Vagina (tissue), 2 donors: ENCODE measurements at regions not wholly inside any gene's neighbourhood (a gene's known extent, or its start where the extent isn't known, plus 50 kb on each side); places are given as distances from the start of the nearest gene placed in this dataset.

Experiments used
- DNase-seq, 2 donors: peaks; one replicate each; pipeline ENCODE4 v3.0.0-alpha.2; 2017; ENCODE audit errors: extremely low spot score in 2 of 2
- H3K27ac ChIP-seq: fragments of 200-600 bp; sonication (generic); one replicate; pipeline ENCODE4 v1.5.1; 2019
- H3K27me3 ChIP-seq: fragments of 200-600 bp; sonication (generic); one replicate; pipeline ENCODE4 v1.5.1; 2019
- H3K36me3 ChIP-seq, 2 donors: fragments of 200-600 bp; sonication (generic); one replicate each; pipeline ENCODE4 v1.5.1; 2017 to 2019
- H3K4me1 ChIP-seq: fragments of 200-600 bp; sonication (generic); one replicate; pipeline ENCODE4 v1.5.1; 2019
- H3K4me3 ChIP-seq, 2 donors: fragments of 200-600 bp; sonication (generic); 1 replicate in 1 of 2; 2 replicates in 1 of 2; pipeline ENCODE4 v1.5.1; 2016 to 2019
- H3K9me3 ChIP-seq: fragments of 200-600 bp; sonication (generic); one replicate; pipeline ENCODE4 v1.5.1; 2019
- POLR2A ChIP-seq, 2 donors: fragments of 450-650 bp; IDR thresholded peaks; one replicate each; pipeline ENCODE4 v1.6.1; 2017; ENCODE audit warnings: antibody characterized with exemption in 2 of 2, mild to moderate bottlenecking in 2 of 2, moderate library complexity in 2 of 2
- POLR2AphosphoS5 ChIP-seq, 2 donors: sonication (generic); formaldehyde crosslinking; IDR thresholded peaks; one replicate each; pipeline ENCODE4 v1.9.0; 2017; ENCODE audit warnings: antibody characterized with exemption in 2 of 2, mild to moderate bottlenecking in 2 of 2, low read depth in 1 of 2; ENCODE audit not compliant: insufficient read depth in 1 of 2
- intact Hi-C: fragments of 100-400 bp; cut with DNase I; formaldehyde crosslinking; loops from one replicate; pipeline ENCODE4 v1.15.1; 2023
- TF ChIP-seq, protein P1 (sequence below), 3 experiments: fragments of 450-650 bp in 2 of 3; fragments of 200-600 bp in 1 of 3; sonication (generic) in 1 of 3; IDR thresholded peaks; one replicate each; pipeline ENCODE4 v1.5.1; 2017 to 2019; ENCODE audit warnings: antibody characterized with exemption in 3 of 3, mild to moderate bottlenecking in 2 of 3, moderate library complexity in 2 of 3

DNA sequence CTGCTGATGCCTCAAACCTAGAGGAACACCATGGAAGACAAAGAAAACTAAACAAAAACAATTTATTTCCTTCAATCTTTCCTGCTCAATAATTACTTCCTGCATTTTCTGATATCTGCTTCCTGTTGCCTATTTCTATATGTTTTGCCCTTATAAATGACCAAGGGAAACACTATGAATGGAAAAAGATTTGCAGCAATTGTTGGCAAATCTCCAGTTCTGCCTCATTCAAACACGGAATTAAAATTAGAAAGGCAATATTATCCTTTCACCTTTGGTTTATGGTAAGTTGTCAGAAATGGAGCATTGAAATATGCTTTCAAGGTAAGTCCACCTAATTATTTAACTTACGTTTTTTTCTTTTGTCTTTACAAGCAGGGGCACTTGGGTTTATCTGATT, 552.2 kb upstream of the ANKRD30A start:
- H3K9me3 ChIP-seq: no peaks in the 10 kb centered on the region
- no peak overlapping the region for H3K4me3 ChIP-seq
- H3K4me1 ChIP-seq: no peaks in the 10 kb centered on the region
- H3K27me3 ChIP-seq: no peaks in the 10 kb centered on the region
- H3K27ac ChIP-seq: no peak overlapping the region
- H3K36me3 ChIP-seq: no peaks in the 10 kb centered on the region
- no peak for DNase-seq
- intact Hi-C loops: no loop called here
- TF ChIP-seq, protein P1, sequence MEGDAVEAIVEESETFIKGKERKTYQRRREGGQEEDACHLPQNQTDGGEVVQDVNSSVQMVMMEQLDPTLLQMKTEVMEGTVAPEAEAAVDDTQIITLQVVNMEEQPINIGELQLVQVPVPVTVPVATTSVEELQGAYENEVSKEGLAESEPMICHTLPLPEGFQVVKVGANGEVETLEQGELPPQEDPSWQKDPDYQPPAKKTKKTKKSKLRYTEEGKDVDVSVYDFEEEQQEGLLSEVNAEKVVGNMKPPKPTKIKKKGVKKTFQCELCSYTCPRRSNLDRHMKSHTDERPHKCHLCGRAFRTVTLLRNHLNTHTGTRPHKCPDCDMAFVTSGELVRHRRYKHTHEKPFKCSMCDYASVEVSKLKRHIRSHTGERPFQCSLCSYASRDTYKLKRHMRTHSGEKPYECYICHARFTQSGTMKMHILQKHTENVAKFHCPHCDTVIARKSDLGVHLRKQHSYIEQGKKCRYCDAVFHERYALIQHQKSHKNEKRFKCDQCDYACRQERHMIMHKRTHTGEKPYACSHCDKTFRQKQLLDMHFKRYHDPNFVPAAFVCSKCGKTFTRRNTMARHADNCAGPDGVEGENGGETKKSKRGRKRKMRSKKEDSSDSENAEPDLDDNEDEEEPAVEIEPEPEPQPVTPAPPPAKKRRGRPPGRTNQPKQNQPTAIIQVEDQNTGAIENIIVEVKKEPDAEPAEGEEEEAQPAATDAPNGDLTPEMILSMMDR (IDR thresholded peaks at IDR 0.05): no peak
- TF ChIP-seq POLR2AphosphoS5 (IDR thresholded peaks at IDR 0.05; ENCODE audit: insufficient read depth in 1 of 2, low read depth in 1 of 2) (no peak), POLR2A (IDR thresholded peaks at IDR 0.05) (no peak)

DNA sequence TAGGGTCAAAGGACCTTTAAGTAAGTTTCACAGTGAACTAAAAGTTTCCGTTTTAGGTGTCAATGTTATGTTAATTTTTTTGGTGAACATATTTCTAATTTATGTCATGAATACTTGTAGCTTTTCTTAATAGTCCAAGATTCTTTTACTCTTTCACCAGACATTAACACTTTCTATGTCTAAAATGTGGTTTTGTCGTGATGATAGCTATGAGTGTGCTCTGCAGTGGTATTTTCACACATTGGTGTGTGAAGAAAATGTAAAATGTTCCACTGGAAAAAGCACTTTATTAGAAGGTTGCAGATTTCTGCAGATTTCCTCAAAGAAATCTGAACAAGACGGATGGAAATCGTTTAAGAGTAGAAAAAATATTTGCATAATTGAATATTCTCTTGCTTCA, 561.0 kb upstream of the ANKRD30A start:
- H3K27me3 ChIP-seq: no peaks in the 10 kb centered on the region
- H3K36me3 ChIP-seq: no peaks in the 10 kb centered on the region
- no peak overlapping the region for H3K4me3 ChIP-seq
- DNase-seq: no peak
- TF ChIP-seq POLR2A (IDR thresholded peaks at IDR 0.05) (no peak), POLR2AphosphoS5 (IDR thresholded peaks at IDR 0.05; ENCODE audit: insufficient read depth in 1 of 2, low read depth in 1 of 2) (no peak)
- TF ChIP-seq, protein P1 (IDR thresholded peaks at IDR 0.05): no peak
- intact Hi-C loops: no loop called here
- H3K9me3 ChIP-seq: no peaks in the 10 kb centered on the region
- no peaks in the 10 kb centered on the region for H3K4me1 ChIP-seq
- H3K27ac ChIP-seq: no peak overlapping the region

DNA sequence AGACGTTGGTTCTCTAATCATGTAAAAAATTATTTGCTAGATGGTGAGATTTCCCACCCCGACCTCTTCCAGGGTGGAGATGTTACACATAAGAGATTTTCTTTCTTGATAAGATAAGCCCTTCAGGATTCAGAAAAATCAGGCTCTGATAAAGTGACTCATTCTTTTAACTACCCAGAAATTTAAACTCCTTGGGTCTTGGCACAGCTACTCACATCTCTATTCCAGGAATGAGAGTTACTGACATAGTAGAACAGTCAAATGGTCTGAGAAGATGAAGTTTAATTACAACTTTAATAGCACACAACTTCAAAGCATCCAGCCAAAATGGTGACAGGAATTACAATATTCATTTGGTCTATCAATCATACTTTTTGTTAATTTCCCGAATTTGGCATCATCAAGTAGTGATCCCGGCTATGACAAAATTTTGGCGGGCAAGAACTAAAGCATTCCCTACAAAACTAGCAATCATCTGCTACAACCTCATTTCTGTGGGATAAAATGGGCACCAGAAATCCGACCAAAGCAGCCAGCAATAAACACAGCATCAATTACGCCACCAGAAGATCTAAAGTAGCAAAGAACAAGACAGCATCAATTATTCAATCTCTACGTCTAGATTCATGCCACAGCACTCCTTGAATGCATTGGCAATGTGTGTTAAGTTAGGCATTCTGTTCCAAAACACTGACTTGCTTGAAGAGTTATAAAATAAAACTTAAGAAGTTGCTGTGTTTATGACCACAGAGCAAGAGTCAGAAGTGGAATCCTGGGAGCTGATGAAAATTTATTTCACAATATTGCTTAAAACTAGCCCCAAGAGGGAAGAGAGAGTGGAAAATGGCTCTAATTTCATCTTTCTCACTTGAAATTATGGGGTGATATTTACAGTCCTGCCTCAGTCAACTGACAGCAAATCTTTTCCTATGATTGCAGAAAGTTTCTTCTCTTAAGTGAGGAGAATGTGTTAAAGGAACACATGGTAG, 565.7 kb upstream of the ANKRD30A start:
- intact Hi-C loops: no loop called here
- H3K9me3 ChIP-seq: no peaks in the 10 kb centered on the region
- DNase-seq: no peak
- no peaks in the 10 kb centered on the region for H3K27me3 ChIP-seq
- TF ChIP-seq POLR2AphosphoS5 (IDR thresholded peaks at IDR 0.05; ENCODE audit: insufficient read depth in 1 of 2, low read depth in 1 of 2) (no peak), POLR2A (IDR thresholded peaks at IDR 0.05) (no peak)
- TF ChIP-seq, protein P1 (IDR thresholded peaks at IDR 0.05): no peak
- H3K36me3 ChIP-seq: no peaks in the 10 kb centered on the region
- no peak overlapping the region for H3K27ac ChIP-seq
- H3K4me3 ChIP-seq: no peak overlapping the region
- H3K4me1 ChIP-seq: no peaks in the 10 kb centered on the region

DNA sequence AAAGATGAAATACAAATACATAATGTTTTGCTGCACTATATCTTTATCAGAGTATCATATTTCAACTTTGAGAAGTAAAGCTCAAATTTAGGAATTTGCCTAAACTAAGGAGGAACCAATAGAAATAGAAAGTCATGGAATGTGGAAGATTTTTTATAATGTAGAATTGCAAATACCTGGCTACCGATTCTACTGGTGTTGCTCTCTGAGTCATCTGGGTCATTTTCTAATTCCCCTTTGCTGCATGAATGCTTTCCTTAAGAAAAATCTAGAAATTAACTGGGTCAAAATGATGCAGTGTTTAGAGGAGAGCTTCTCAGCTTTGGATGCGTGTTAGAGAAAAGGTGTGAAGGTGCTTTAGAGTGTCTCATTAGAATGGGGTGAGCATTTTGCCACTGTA, 568.9 kb upstream of the ANKRD30A start:
- Histone ChIP-seq H3K27me3 (no peaks in the 10 kb centered on the region), H3K4me3 (no peak overlapping the region), H3K27ac (no peak overlapping the region), H3K4me1 (no peaks in the 10 kb centered on the region), H3K36me3 (no peaks in the 10 kb centered on the region), H3K9me3 (no peaks in the 10 kb centered on the region)
- TF ChIP-seq, protein P1 (IDR thresholded peaks at IDR 0.05): no peak
- intact Hi-C loops: no loop called here
- no peak for DNase-seq

DNA sequence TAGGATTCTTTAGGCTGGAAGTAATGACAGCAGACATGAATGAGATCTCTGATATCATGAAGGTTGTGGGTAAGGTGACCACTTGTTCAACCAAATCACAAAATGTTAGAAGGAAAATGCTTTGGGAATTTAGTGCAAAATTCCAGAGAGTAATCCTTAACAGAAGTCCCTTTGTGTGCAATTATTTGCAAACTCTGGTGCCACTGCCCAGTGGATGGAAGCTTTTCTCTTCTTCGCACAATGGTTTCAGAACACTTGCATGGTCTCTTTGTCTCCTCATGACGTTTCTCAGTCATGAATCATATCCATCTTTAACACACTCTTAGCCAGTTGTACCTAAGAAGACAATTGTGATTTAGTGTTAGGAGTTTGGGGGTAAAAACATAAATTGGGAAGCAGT, 570.4 kb upstream of the ANKRD30A start:
- TF ChIP-seq POLR2AphosphoS5 (IDR thresholded peaks at IDR 0.05; ENCODE audit: insufficient read depth in 1 of 2, low read depth in 1 of 2): no peak
- TF ChIP-seq, protein P1 (IDR thresholded peaks at IDR 0.05): no peak

More for the DNA sequence above, 570.4 kb upstream of the ANKRD30A start:
- Histone ChIP-seq H3K36me3 (no peaks in the 10 kb centered on the region), H3K9me3 (no peaks in the 10 kb centered on the region), H3K27ac (no peak overlapping the region), H3K4me1 (no peaks in the 10 kb centered on the region), H3K27me3 (no peaks in the 10 kb centered on the region), H3K4me3 (no peak overlapping the region)
- no peak for DNase-seq
- intact Hi-C loops: no loop called here
